HG03066 (cell line): ENCODE measurements at regions not wholly inside any gene's neighbourhood (a gene's known extent, or its start where the extent isn't known, plus 50 kb on each side); places are given as distances from the start of the nearest gene placed in this dataset.

Experiments used
- ATAC-seq: cut with Tn5 transposase; IDR thresholded peaks from one replicate; pipeline ENCODE4 v1.9.1; 2021; ENCODE audit warnings: low read depth; ENCODE audit not compliant: unreplicated experiment

DNA sequence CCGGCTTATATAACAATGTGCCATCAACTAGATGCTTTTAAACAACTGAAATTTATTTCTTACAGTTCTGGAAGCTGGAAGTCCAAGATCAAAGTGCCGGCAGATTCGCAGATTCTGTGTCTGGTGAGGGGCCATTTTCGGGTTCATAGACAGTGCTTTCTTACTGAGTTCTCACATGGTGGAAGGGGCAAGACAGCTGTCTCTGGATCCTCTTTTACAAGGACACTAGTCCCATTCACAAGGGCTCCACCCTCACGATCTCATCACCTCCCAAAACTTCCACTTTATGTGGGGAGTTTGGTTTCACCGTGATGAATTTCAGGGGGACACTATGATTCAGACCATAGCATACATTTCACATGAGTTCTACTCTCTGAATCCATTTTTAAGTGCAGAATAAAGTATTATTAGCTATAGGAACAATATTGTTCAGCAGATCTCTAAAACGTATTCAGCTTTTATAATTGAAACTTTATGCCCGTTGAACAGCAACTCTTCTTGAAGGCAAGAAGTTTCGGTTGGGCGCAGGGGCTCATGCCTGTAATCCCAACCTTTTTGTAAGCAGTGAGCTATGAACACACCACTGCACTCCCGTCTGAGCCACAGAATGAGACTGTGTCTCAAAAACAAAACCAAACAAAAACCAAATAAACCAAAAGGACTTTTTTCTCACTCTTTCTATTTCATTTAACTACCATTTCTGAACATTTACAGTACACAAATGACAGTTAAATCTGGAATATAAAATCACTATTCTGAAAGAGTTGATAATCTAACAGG is 502.8 kb downstream of the CMPK2 start:
- no peak for ATAC-seq

DNA sequence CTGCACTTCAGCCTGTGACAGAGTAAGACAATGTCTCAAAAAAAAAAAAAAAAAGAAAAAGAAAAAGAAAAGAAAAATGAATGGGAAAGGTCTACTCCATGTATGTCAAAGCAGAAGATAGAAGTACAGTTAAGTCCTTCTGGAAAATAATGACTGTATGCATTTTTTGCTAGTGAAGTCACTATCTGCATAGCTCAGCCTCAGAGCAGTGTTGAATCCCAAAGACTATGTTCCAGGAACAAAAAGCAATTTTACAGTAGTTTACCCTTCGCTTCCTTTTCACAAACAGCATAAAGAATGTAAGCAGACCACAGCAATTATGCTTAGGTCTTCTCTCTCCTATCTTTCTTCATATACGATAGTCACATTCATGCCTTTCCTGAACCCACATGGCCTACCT is 497.4 kb downstream of the CMPK2 start:
- ATAC-seq = no peak

DNA sequence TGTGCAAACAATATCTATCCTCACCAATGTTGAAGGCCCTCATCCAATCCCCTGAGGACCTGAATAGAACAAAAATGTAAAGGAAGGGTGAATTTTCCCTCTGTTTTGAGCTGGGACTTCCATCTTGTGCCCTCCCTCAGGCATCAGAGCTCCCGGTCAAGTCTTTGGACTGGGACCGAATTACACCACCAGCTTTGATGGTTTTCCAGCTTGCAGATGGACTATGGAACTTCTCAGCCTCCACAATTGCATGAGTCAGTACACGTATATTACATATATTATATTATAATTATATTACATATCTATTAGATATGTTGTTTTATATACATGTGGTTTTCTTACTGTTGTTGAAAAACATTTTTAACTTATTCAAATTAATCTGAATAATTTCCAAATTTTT is 496.4 kb downstream of the CMPK2 start:
- no peak for ATAC-seq

DNA sequence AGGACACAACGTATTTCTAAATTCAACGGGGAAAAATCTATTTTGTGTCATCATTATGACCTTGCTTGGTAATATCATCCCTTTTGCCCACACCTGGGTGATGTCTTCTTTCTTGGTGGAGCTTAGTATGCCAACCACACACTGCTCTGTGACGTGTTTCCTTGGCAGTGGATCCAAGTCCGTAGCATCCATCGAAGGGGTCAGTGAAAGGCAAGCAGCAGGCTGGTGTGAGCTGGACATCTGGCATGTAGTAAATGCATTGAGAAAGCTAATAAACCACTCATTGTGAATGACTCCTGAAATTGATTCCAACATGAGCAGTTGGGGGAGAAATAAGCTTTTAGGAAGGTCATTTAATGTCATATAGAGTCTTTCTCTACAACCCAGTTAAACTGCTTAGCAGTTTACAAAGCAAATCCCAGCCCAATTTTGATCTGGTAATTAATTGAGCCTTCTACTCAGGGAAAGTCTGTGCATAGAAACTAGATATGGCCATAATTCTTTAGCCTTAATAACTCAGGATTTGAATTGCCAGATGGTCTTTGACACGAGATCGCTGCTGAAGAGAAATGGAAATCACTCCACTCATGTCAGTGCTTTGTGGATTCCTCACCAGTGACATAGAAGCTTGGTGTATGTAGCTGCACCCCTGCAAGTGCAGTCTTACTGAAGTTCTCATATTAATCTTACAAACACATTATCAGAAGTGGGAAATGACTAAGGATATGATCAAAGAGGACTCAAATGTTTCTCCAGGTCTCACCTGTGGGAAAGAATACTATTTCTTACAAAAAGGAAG is 494.8 kb downstream of the CMPK2 start:
- no peak for ATAC-seq

DNA sequence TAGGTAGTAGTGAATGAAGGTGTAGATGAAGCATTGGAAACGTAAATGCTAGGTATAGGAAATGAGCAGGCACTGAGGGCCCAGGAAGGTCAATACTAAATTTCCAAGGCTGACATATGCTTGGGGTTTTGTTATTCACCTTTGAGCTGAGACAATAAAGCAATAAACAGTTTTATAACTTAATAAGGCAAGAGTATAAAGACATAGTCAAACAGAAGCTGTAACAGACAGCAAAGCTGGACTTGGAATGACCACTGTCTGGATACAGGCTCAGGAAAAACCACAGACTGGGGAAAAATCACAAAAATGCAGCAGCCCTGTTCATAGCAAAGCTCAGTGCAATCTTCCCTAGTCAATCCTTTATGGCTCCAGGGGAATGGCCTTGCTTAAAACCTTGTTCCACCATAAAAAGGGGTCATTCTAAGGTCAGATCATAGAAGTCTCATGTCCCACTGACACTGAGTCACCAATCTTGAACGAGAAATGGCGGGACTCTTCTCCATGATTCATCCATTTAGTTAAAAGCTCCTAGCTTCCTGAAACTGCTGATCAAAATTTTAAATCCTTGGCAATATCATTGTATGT is 493.3 kb downstream of the CMPK2 start:
- no peak for ATAC-seq

DNA sequence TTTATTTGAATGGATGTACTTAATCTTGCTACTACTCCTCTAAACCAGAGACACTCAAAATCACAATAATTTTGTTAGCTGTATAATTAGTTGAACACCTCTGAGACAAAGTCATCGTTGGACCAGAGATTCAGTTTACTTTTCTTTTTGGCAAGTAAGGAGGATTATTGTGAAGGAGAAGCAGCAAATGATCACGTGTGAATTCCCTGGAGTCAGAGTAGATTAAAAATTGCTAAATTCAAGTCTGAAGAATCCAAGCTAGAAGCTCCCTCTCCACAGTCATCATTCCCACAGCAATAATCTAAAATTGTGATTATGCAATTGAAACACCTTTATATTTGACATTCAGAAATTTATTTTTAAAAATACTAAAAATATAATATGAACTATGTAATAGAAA is 484.4 kb downstream of the CMPK2 start:
- no peak for ATAC-seq

DNA sequence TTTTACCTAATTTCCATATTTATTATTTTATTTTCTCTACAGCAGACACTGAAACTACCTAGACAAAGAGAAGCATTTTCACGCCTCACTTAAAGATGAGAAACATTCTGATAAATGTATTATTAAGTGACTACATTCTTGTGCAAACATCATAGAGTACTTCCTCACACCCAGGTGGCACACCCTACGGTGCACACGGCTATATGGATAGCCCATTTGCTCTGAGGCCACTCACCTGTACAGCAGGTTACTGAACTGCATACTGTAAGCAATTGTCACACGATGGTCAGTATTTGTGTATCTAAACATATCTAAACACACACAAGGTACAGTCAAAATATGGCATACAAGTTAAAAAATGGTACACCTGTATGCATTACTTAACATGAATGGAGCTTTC is 481.4 kb downstream of the CMPK2 start:
- no peak for ATAC-seq

DNA sequence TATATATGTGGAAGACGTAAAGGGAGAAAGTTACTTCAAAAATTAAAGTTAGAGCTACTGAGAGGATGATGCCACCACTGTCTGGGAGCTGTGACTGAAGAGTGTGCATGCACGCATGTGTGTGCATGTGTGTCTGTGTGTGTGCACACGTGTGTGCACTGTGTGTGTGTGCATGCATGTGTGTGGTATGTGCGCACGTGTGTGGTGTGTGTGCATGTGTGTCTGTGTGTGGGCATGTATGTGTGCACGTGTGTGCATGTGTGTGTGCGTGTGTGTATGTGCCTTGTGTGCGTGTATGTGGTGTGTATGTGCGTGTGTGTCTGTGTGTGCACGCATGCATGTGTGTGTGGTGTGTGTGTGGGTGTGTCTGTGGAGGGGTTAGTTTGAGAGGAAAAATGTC is 473.4 kb downstream of the CMPK2 start:
- ATAC-seq = no peak

DNA sequence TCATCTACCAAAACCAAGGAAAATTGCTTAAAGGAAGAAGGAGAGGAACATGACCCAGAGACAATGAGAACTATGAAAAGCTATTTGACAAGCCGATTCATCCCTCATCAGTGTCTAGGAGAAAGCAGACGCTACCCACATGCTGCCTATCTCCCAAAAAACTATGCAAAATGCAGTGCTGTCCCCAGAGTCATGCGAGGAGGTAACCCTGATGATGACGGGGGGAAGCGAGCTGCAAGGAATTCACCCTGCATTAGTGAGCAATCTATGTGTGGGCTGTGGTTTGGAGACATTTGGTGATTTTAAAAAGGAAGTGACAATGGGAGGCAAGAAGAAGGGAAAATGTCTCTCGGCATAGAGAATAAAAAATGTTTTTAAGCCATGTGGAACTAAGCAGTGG is 472.7 kb downstream of the CMPK2 start:
- no peak for ATAC-seq

DNA sequence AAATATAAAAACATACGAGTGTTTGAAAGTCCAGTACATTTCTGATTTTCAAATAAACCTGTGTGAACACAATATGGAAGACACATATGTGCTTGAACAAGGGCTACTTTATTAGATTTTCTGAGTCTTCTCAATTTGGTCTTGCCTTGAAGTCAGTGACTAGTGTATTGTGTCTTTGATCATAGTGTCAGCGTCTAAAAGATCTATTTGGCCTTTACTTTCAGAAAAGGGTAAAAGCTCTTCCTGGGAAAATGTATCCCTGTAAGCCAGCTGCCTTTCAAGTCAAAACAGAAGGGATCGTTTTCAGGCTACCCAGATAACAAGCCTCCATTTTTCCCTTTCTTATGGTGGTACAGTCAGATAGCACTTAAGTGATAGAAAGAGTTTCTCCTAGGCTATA is 471.9 kb downstream of the CMPK2 start:
- no peak for ATAC-seq

DNA sequence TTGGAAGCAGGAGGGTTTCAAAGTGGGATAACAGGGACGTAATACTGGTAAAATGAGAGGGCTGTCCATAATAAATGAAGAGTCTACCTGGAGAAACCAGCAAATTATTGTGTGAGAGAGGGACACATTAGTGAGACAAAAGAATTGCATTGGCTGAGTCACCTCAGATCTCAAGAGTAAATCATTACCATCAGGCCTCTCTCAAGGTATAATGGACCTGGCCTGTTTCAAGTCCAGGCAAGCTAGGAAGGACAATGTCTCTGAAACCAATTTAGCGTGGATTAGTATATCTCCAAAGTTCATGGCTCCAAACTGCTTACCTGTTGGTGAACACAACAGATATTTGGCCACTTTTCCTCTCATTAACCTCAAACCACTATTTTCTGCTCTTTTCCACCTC is 471.4 kb downstream of the CMPK2 start:
- ATAC-seq = no peak

DNA sequence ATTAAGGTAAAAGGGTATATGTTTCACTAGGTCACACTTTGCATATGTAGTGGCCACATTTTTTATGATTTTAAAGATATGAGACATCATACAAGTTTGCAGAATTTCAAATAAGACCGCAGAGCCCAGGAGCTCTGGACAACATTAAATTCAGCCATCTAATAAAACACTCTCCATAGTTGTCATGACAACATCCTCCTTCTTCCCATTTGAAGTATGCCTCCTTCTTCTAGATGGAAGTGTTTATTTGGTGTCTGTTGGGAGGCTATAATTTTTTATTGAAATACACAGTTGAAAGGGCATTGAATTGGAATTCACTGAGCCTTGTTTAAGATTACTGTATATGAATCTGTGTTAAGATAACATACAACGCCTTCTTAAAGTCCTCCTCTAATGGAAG is 467.3 kb downstream of the CMPK2 start:
- no peak for ATAC-seq

DNA sequence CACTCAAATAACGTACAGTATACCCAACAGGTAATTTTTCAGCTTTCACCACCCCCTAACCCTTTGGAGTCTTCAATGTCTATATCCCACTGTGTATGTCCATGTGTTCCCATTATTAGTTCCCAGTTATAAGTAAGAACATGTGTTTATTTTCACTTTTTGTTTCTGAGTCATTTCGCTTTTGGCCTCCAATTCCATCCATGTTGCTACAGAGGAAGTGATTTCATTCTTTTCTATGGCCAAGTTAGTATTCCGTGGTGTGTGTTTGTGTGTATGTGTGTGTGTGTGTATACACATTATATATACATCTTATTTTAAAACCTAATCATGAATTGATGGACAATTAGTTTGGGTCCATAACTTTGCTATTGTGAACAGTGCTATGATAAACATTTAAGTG is 464.4 kb downstream of the CMPK2 start:
- no peak for ATAC-seq

DNA sequence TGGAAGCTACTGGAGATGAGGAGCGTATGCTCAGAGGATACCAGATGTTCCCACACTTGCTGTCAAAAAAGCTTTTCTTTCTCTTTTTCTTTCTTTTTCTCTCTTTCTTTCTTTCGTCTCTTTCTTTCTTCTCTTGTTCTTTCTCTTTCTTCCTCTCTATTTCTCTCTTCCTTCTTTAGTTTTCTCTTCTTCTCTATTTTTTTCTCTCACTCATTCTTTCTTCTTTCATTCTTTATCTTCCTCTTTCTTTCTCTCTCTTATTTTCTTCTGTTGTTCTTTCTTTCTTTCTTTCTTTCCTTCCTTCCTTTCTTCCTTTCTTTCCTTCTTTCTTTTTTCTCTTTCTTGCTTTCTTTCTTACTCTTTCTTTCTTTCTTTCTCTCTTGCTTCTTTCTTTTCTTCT is 457.6 kb downstream of the CMPK2 start:
- no peak for ATAC-seq

DNA sequence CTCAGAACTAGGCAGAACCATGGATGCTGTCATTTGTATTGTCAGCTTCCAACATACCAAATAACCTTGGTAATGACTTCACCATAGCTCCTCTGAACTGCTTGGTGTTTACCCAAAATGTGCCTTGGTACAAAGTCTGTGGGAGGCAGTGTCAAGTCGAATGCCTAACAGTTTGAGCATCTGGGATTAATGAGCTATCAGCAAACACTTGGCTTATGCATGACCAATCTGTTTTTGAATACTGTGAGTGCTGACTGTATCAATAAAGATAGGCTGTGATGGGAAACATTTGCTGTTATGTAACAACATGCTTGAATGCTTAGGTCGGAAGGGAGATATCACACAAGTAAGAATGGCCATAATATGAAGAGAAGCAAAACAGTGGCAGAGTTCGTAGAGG is 455.4 kb downstream of the CMPK2 start:
- no peak for ATAC-seq

DNA sequence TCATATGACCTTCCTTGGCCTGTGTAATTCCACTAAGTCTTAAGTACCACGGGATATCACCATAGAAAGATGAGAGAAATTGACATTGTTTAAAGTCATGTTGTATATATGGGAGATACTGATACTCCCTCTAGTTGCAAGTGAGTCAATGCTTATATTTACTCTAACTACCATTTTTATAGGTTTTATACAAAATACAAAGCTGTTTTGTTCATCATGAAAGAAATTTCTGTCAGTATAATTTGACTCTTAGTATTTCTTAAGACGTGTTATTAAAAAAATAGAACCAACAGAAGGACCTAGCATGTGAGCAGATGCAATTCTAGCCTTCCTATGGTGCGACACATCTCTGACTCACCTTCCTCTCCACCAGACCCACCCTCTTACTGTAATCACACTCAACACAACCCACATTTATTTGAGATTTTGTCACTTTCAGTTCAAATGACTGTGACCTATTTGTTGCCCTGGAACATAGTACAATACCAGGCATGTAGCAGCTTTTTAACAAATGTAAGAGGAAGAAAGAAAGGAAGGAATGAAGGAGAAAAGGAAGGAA is 453.1 kb downstream of the CMPK2 start:
- no peak for ATAC-seq

DNA sequence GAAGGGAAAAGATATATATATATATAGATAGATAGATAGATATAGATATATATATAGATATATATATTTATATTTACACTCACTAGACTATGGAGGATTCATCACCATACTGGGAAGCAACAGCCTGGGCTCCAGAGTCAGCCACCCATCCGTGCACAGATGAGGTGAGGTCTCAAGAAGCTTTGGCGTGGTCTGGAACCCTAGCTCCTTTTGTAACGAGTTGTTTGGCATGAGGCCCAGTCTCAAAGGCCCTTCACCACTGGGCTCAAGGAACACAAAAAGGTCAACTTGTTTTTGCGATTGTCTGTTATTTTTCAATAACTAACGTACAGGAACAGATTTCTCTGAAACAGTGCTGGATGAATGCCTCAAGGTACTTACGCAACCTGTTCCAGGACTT is 448.7 kb downstream of the CMPK2 start:
- no peak for ATAC-seq

DNA sequence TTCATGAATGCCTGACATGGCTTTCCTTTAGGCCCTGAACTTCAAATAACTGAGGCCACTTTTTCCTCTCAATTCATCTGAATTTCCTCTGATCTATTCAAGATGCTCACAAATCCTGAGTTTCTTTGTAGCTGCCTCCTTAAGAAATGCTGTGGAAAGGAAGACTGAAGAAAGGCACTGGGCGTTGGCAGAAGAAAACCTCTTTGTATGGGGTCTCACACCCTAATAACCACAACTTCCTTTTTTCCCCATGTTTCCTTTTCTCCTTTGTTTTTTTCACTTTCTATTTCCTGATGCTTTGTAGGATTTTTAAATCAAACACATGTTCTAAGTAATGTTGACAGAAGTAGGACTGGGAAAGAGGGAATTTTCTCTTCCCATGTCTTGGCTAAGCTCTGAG is 447.4 kb downstream of the CMPK2 start:
- ATAC-seq = no peak

DNA sequence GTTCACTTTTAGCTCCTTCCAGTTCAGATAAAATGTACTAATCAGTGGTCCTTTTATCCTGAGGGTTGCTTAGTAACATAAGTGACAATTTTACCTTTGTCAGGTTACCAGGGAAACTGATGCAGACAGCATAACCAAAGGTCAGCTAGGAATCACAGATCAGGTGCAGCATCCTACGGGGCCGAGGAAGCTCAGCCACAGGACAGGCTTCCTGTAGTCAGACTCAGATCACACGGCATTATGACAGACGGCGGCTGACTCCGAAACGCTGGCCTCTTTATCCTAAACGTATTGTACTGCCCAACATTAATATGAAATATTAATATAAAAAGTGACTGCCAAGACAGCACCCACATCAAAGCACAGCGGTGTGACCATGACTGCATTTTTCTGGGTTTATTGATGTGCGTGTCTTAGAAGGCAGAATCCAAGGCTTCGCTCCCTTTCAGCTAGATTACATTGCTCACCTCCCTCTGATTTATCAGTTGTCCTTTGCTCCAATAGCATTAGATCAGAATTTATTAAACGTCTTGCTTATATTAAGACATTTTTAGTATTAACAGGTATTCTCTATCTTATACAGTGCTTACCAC is 444.5 kb downstream of the CMPK2 start:
- no peak for ATAC-seq

DNA sequence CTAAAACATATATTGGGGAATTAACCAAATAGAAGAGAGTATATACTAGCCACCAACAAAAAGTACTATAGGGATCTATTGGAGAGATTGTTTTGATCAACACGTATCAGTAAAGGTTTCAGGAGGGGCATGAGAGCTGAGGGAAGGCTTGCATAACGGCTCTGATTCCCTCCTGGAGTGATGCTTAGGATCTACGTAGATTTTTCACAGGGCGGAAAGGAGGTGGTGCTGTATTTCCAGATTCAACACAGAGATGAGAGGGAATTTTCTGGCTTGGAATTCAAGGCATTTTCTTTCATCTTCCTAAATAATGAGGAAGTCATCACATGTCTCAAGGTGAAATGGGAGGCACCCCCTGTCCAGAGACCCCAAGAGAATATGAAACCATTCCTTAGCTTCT is 443.8 kb downstream of the CMPK2 start:
- ATAC-seq = no peak

DNA sequence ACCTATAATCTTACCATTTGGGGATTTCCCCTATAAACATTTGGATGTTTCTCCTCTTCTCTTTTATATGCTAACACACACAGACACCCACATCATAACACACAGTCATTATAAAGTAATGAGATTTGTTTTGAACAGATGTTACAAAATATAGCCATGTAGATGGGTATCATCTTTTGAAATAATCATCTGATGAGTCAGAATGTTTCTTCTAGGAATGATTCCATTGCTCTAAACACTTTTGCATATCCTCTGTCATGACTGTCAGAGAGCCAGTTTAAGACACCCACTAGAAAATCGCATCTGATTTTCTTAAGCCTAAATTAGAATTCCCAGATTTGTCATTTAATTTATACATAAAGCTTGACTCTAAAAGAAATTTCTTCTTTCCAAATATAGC is 442.6 kb downstream of the CMPK2 start:
- no peak for ATAC-seq
